NCI-H526 (cell line): ENCODE measurements at regions not wholly inside any gene's neighbourhood (a gene's known extent, or its start where the extent isn't known, plus 50 kb on each side); places are given as distances from the start of the nearest gene placed in this dataset.
"Not testable (repeated sequence)": the region's sequence is repeated elsewhere in the genome, so short reads cannot be mapped to it uniquely, and the experiment has no call there.

Experiments
- DNase-seq, 2 experiments: peaks; one replicate each; lab custom pipeline; 2025; lab: John Stamatoyannopoulos, UW

DNA sequence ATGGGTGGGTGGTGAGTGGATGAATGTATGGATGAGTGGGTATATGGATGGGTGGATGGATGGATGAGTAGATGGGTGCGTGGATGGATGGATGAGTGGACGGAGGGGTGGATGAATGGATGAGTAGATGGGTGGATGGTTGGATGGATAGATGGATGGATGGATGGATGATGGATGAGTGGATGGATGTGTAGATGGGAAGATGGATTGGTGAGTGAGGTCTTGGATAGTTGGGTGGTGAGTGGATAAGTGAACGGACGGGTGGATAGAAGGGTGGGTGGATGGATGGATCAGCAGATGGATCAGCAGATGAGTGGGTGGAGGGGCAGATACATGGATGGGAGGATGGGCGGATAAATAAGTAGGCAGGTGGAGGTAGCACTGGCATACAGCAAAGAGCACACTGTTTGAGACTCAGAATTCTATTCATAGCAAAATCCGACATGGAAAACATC lies 163.5 kb downstream of the C9orf50 start:
- no peak for DNase-seq

DNA sequence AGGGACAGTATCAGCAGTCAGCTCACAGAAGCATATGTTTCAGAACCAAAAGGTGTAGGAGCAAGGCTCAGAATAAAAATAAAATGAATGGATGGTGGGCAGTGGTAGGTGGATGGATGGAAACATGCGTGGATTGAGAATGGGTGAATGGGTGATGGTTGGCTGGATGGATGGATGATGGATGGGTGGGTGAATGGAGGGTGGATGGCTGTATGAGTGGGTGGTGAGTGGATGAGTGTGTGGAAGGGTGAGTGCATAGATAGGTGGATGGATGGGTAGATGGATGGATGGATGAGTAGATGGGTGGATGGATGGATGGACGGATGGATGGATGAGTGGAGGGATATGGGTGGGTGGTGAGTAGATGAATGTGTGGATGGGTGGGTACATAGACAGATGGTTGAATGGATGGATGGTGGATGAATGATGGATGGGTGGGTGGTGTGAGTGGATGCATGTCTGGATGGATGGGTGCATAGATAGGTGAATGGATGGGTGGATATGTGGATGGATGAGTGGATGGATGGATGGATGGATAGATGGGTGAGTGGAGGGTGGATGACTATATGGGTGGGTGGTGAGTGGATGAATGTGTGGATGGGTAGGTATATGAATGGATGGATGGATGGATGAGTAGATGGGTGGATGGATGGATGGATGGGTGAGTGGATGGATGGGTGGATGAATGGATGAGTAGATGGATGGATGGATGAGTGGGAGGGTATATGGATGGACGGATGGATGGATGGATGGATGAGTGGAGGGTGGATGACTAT lies 164.2 kb downstream of the C9orf50 start:
- DNase-seq: no peak

DNA sequence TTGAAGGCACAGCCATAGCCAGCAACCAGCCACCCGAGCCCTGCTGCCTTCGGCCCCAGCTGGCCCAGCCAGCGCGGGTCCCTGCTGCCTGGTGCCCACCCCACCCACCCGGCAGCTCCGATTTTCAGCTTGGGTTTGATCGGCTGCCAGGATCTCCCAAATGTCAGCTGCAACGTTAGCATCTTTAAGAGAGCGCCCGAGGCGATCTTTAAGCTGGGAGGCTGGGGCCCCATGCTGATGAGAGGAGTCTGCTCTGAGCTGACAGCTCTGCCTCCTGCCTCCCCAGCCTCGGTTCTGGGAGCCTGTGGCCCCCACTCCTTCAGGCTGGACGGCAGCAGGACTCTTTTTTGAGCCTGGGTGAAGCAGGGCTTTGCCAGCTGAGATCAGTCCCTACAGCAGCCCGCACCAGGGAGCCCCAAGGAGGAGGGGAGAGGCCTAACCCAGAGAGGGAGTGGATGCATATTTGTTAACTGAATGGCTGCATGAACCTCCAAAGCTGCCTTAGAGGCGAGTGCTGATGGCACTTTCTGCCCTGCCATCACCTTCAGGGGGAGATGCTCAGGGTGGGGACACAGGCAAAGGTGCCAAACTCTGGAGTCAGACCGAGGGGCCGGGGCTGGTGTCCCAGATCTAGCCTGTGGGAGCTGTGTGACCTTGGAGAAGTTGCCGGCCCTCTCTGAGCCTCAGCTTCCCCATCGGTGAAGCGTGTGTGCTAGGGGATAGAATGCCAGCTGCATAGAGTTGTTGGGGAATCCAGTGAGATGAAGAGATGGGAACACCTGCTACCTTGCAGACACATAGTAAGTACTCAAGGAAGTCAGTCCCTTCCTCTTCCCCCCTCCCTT lies 165.5 kb downstream of the C9orf50 start:
- no peak for DNase-seq

GRCh38 chr9:129454467-129455067 lies 166.3 kb downstream of the C9orf50 start:
- no peak for DNase-seq

DNA sequence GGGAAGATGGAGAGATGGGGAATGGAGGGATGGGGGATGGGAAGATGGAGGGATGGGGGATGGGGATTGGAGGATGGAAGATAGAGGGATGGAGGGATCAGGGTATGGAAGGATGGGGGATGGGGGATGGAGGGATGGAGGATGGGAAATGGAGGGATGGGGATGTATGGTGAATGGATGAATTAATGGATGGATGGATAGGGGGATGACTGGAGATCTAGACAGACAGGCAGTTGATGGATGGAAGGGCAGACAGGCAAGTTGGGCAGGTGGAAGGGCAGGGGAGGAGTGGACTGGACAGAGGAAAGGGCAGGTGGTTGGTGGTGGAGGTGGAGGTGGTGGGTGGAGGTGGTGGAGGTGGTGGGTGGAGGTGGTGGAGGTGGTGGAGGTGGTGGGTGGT lies 167.2 kb downstream of the C9orf50 start:
- no peak for DNase-seq

DNA sequence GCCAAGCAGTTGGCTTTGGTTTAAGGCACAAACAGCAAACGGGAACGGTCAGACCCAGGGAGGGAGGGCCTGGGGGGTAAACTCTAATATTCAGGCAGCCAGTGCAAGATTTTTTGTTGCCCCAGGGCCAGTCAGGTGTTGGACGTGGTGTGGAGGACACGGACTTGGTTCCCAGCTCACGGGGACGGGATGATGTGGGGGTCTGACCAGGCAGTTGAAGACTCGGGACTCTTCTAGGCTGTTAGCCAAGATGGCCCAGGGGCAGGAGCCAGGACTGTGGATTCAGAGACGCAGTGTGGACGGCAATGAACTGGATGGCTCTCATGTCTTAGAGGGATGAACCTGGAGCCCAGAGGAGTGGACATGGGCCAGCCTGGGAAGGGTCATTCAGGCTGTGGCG lies 169.2 kb downstream of the C9orf50 start:
- no peak for DNase-seq

- no peak for DNase-seq
Observed at GRCh38 chr9:129451089-129451656, 169.7 kb downstream of the C9orf50 start.

- no peak for DNase-seq
Observed at GRCh38 chr9:129449066-129449465, 171.8 kb downstream of the C9orf50 start.

GRCh38 chr9:129446828-129447550 lies 173.9 kb downstream of the C9orf50 start:
- no peak for DNase-seq

DNA sequence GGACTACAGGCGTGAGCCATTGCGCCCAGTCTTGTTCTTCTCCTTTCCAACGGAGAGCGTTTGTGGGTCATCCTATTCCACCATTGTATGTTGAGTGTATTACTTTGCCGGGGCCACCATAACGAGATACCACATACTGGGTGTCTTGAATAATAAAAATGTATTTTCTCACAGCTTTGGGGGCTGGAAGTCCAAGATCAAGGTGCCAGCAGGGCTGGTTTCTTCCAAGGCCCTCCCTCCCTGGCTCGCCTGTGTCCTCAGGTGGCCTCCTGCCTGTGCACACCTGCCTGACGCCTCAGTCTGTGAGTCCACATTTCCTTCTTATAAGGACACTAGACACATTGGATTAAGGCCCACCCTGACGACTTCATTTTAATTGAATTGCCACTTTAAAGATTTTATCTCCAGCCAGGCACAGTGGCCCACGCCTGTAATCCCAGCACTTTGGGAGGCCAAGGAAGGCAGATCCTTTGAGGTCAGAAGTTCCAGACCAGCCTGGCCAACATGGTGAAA lies 175.1 kb downstream of the C9orf50 start:
- DNase-seq: no peak

- DNase-seq: not testable (repeated sequence)
Observed at GRCh38 chr9:129443515-129444164, 177.3 kb downstream of the C9orf50 start.

DNA sequence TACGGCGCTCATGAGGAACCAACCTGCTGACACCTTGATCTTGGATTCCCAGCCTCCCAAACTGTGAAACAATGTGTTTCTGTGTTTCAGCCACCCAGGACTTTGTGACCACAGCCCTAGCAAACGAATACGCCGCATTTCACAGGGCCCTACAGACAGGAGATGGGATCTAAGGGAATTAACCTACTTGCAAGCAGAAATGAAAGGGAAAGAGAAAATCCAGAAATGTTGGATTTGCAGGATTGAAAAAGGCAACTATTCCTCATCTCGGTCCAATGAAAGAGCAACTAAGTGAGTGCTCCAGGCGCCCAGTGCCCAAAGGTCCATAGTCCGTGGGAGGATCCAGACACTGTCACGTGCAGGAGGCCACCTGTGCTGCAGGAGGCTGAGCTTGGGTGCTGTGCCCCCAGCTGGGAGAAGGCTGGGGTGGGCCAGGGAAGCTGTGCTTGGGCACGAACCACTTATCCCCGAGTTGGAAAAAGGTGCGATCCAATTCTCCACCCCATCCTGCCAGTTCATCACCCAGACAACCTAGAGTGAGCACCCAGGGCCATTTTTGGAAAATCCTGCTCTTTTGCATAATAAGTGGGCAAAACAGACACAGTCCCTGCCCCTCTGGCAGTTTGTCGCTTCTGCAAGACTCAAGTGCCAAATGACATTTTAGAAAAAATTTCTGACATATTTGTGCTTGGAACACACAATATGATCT lies 177.9 kb downstream of the C9orf50 start:
- peak in 1 of 2 experiments; percentile 61 for DNase-seq

- no peak for DNase-seq
Observed at GRCh38 chr9:129441852-129442251, 179.0 kb downstream of the C9orf50 start.

DNA sequence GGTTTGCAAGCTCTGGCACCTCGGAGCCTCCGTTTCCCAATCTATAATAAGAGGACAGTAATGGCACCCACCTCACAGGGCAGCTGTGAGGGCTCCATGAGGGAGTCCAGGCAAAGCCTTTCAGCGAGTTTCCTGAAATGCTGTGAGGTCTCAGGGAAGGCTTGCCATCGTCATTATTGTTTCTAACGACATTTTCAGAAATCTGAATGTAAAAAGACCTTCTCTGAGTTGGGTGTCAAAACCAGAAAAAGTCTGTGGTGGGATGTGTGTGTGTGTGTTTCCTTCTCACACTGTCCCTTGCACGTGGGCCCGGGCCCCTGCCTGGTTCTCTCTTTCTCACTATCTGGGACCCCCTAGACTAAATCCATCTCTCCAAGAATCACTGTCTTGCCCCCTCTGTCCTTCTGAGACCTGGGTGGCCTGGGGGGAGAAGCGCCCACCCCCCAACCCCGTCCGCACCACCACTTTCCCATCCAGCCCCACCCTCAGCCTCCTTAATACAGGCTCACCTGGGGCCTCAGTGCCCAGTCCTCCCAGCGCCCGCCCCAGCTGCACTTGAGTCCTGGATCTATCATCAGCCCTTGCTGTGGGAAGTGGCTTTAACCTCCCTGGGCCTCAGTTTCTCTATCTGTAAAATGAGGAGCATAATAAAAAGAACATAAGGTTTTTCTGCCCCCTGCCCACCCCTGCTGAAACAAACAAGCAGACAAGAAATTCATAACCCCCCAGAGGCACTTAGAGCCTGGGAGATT lies 180.3 kb downstream of the C9orf50 start:
- DNase-seq: no peak

DNA sequence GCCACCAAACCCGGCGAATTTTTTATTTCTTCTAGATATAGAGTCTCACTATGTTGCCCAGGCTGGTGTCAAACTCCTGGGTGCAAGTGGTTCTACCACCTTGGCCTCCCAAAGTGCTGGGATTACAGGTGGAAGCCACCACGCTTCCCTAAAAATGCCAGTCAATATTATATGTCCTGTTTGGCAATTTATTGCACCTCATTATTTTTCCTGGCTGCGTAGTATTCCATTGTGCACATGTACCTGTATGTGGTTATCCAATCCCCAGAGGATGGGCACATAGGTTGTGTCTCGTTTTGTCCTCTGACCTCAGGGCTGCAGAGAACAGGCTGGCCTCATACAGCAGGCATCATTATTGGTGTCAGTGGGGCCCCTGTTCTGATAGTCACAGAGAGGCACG lies 181.7 kb downstream of the C9orf50 start:
- DNase-seq: no peak

GRCh38 chr9:129437626-129438323 lies 183.1 kb downstream of the C9orf50 start:
- no peak for DNase-seq

DNA sequence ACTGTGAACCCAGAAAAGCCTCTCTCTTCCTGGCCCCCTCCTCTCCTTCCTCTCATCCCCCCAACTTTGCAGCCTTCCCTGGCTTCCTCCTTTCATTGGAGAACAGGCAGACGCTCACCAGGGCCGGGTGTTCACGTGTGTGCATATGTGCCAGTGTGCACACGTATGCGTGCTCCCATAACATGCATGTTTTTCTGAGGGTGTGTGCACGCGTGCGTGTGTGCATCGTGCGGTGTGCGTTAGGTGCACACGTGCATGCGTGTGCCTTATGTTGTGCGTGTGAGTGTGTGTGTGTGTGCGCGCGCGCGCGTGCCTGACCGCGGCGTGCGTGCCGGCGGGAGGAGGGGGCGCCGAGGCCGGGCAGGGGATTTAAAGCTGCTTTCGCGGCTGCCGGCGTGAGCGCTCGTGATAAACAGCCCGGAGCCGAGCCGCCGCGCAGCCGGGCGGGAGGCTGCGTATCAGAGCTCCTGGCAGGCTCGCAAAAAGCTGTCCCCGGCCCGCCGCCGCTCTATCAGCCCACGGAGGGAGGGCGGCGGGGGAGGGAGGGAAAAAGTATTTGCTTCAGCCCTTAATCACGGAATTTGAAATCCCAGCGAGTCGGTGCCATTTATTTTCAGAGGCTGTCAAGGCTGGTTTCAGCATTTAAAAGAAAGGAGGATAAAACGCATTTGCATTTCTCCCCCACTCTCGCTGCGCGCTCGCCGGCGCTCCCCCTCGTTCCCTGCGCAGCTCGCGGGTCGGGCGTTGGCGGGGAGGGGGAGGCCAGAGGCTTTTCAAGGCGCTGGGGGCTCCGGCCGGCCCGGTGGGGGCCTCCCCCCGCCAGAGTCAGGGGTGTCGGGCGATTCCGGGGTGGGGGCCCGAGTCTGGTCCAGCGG lies 183.9 kb downstream of the C9orf50 start:
- peak in 1 of 2 experiments; percentile 74 for DNase-seq
